CD4-positive, alpha-beta memory T cell (primary cell): ENCODE measurements at regions not wholly inside any gene's neighbourhood (a gene's known extent, or its start where the extent isn't known, plus 50 kb on each side); places are given as distances from the start of the nearest gene placed in this dataset.

ENCODE experiments used
- CTCF ChIA-PET: fragments of 350-600 bp; sonication (Branson Sonifier 250); formaldehyde crosslinking; loops from one replicate; lab custom pipeline; 2021; ENCODE audit warnings: inconsistent platforms; ENCODE audit not compliant: partially characterized antibody; lab: Charles Lee
- POLR2A ChIA-PET: fragments of 350-600 bp; sonication (Branson Sonifier 250); formaldehyde crosslinking; loops from one replicate; lab custom pipeline; 2021; ENCODE audit not compliant: partially characterized antibody; lab: Charles Lee
- DNase-seq, 5 donors: peaks; one replicate each; pipeline versions ENCODE4 v3.0.0 to v3.0.0-alpha.2; 2020 to 2022; ENCODE audit warnings: mixed read lengths in 1 of 5
- H3K27ac ChIP-seq: one replicate; pipeline ENCODE4 v1.7.0; 2013; ENCODE audit warnings: low read depth, low read length
- H3K27me3 ChIP-seq: 2 replicates; pipeline ENCODE4 v1.7.0; 2013; ENCODE audit warnings: mild to moderate bottlenecking, low read length, moderate library complexity; ENCODE audit not compliant: insufficient read depth
- H3K36me3 ChIP-seq: 2 replicates; pipeline ENCODE4 v1.7.0; 2013; ENCODE audit warnings: mild to moderate bottlenecking, low read length, moderate library complexity; ENCODE audit not compliant: insufficient read depth
- H3K4me1 ChIP-seq: 2 replicates; pipeline ENCODE4 v1.7.0; 2013; ENCODE audit warnings: mild to moderate bottlenecking, low read length, moderate library complexity; ENCODE audit not compliant: insufficient read depth
- H3K4me3 ChIP-seq, 2 donors: one replicate each; pipeline ENCODE4 v1.7.0; 2013; ENCODE audit warnings: low read length in 2 of 2, mild to moderate bottlenecking in 1 of 2
- H3K9me3 ChIP-seq, 2 donors: one replicate each; pipeline ENCODE4 v1.7.0; 2013; ENCODE audit warnings: low read length in 2 of 2, control low read depth in 1 of 2; ENCODE audit not compliant: control insufficient read depth in 1 of 2
- H3K27ac Mint-ChIP-seq, 7 donors: one replicate each; pipeline ENCODE4 v1.8.0; 2020 to 2021; ENCODE audit warnings: mixed read lengths in 7 of 7, mild to moderate bottlenecking in 6 of 7, inconsistent platforms in 3 of 7, moderate library complexity in 3 of 7
- H3K27me3 Mint-ChIP-seq, 2 donors: one replicate each; pipeline ENCODE4 v1.8.0; 2020 to 2021; ENCODE audit warnings: mixed read lengths in 2 of 2
- H3K36me3 Mint-ChIP-seq, 2 donors: one replicate each; pipeline ENCODE4 v1.8.0; 2020 to 2021; ENCODE audit warnings: mixed read lengths in 2 of 2, inconsistent platforms in 1 of 2, mild to moderate bottlenecking in 1 of 2
- H3K4me1 Mint-ChIP-seq, 4 donors: one replicate each; pipeline ENCODE4 v1.8.0; 2020 to 2021; ENCODE audit warnings: mixed read lengths in 4 of 4, mild to moderate bottlenecking in 1 of 4
- H3K4me3 Mint-ChIP-seq, 8 donors: one replicate each; pipeline ENCODE4 v1.8.0; 2020 to 2021; ENCODE audit warnings: mixed read lengths in 8 of 8, mild to moderate bottlenecking in 7 of 8, moderate library complexity in 6 of 8, inconsistent platforms in 3 of 8
- H3K9me3 Mint-ChIP-seq, 8 donors: one replicate each; pipeline ENCODE4 v1.8.0; 2020 to 2021; ENCODE audit warnings: mixed read lengths in 8 of 8, mild to moderate bottlenecking in 5 of 8, inconsistent platforms in 3 of 8, moderate library complexity in 1 of 8
- intact Hi-C: fragments of 100-400 bp; cut with micrococcal nuclease; formaldehyde crosslinking; loops from one replicate; pipeline ENCODE4 v1.15.1; 2023

- Mint-ChIP-seq H3K4me3 (no peak overlapping the region), H3K27ac (no peak overlapping the region), H3K27me3 (peaks cover 0 to 2% of the 10 kb centered on the region in 2 donors), H3K9me3 (peaks cover 0 to 3% (median 0%) of the 10 kb centered on the region in 8 donors), H3K4me1 (no peaks in the 10 kb centered on the region), H3K36me3 (no peaks in the 10 kb centered on the region)
- Histone ChIP-seq H3K36me3 (no peaks in the 10 kb centered on the region), H3K4me3 (no peak overlapping the region), H3K27ac (no peak overlapping the region), H3K9me3 (no peaks in the 10 kb centered on the region), H3K27me3 (no peaks in the 10 kb centered on the region), H3K4me1 (no peaks in the 10 kb centered on the region)
- DNase-seq = no peak
- ChIA-PET POLR2A (no interaction called here), CTCF (interaction anchor here (1.1 kb wide), 1 partner anchor 9 kb away, joined by 3 read pairs; no protein-coding TSS in a partner anchor)
- intact Hi-C loops = no loop called here
Observed at GRCh38 chr9:85215416-85215815, 526.3 kb downstream of the AGTPBP1 start.

GRCh38 chr9:85213650-85214607 is 527.8 kb downstream of the AGTPBP1 start:
- no peaks in the 10 kb centered on the region for H3K36me3 ChIP-seq
- no peak overlapping the region for H3K4me3 ChIP-seq
- ChIA-PET POLR2A (no interaction called here), CTCF (no interaction called here)
- no peaks in the 10 kb centered on the region for H3K27me3 ChIP-seq
- Mint-ChIP-seq H3K4me1 (no peaks in the 10 kb centered on the region), H3K4me3 (peak overlapping the region in 1 of 8 donors; percentile 1), H3K27me3 (peaks cover 0 to 2% of the 10 kb centered on the region in 2 donors), H3K9me3 (peaks cover 0 to 3% (median 0%) of the 10 kb centered on the region in 8 donors), H3K36me3 (no peaks in the 10 kb centered on the region), H3K27ac (no peak overlapping the region)
- DNase-seq = no peak
- no peak overlapping the region for H3K27ac ChIP-seq
- no peaks in the 10 kb centered on the region for H3K4me1 ChIP-seq
- intact Hi-C loops = no loop called here
- no peaks in the 10 kb centered on the region for H3K9me3 ChIP-seq

GRCh38 chr9:85212887-85213286 is 528.9 kb downstream of the AGTPBP1 start:
- no peaks in the 10 kb centered on the region for H3K36me3 ChIP-seq
- H3K27me3 Mint-ChIP-seq = peaks cover 0 to 2% of the 10 kb centered on the region in 2 donors
- H3K27ac Mint-ChIP-seq = no peak overlapping the region
- intact Hi-C loops = no loop called here
- DNase-seq = no peak
- no peak overlapping the region for H3K4me3 Mint-ChIP-seq
- no peaks in the 10 kb centered on the region for H3K4me1 Mint-ChIP-seq
- H3K9me3 Mint-ChIP-seq = peaks cover 0 to 3% (median under 1%) of the 10 kb centered on the region in 8 donors
- ChIA-PET POLR2A (no interaction called here), CTCF (no interaction called here)
- no peaks in the 10 kb centered on the region for H3K4me1 ChIP-seq
- H3K9me3 ChIP-seq = no peaks in the 10 kb centered on the region
- no peaks in the 10 kb centered on the region for H3K36me3 Mint-ChIP-seq
- no peak overlapping the region for H3K27ac ChIP-seq
- no peaks in the 10 kb centered on the region for H3K27me3 ChIP-seq
- no peak overlapping the region for H3K4me3 ChIP-seq

- H3K4me3 Mint-ChIP-seq = no peak overlapping the region
- no peaks in the 10 kb centered on the region for H3K36me3 Mint-ChIP-seq
- no peaks in the 10 kb centered on the region for H3K27me3 ChIP-seq
- no peak overlapping the region for H3K27ac ChIP-seq
- H3K36me3 ChIP-seq = no peaks in the 10 kb centered on the region
- intact Hi-C loops = no loop called here
- H3K9me3 Mint-ChIP-seq = peaks cover 0 to 8% (median 3%) of the 10 kb centered on the region in 8 donors
- no peak for DNase-seq
- ChIA-PET CTCF (no interaction called here), POLR2A (no interaction called here)
- H3K4me3 ChIP-seq = no peak overlapping the region
- no peaks in the 10 kb centered on the region for H3K9me3 ChIP-seq
- no peak overlapping the region for H3K27ac Mint-ChIP-seq
- H3K4me1 ChIP-seq = no peaks in the 10 kb centered on the region
- peaks cover 0 to 2% of the 10 kb centered on the region in 2 donors for H3K27me3 Mint-ChIP-seq
- no peaks in the 10 kb centered on the region for H3K4me1 Mint-ChIP-seq
Observed at GRCh38 chr9:85212209-85212608, 529.5 kb downstream of the AGTPBP1 start.

- Histone ChIP-seq H3K27ac (no peak overlapping the region), H3K27me3 (no peaks in the 10 kb centered on the region), H3K9me3 (no peaks in the 10 kb centered on the region), H3K36me3 (no peaks in the 10 kb centered on the region), H3K4me1 (no peaks in the 10 kb centered on the region), H3K4me3 (no peak overlapping the region)
- ChIA-PET CTCF (no interaction called here), POLR2A (no interaction called here)
- Mint-ChIP-seq H3K9me3 (peaks cover 0 to 11% (median 3%) of the 10 kb centered on the region in 8 donors), H3K27ac (no peak overlapping the region), H3K27me3 (peaks cover 0 to 4% of the 10 kb centered on the region in 2 donors), H3K4me1 (no peaks in the 10 kb centered on the region), H3K36me3 (no peaks in the 10 kb centered on the region), H3K4me3 (no peak overlapping the region)
- DNase-seq = no peak
- intact Hi-C loops = no loop called here
Observed at GRCh38 chr9:85208666-85209065, 533.1 kb downstream of the AGTPBP1 start.

GRCh38 chr9:85204176-85204575 is 534.6 kb downstream of the NTRK2 start:
- Histone ChIP-seq H3K27me3 (no peaks in the 10 kb centered on the region), H3K4me1 (no peaks in the 10 kb centered on the region), H3K27ac (no peak overlapping the region), H3K4me3 (no peak overlapping the region), H3K9me3 (no peaks in the 10 kb centered on the region), H3K36me3 (no peaks in the 10 kb centered on the region)
- H3K36me3 Mint-ChIP-seq = no peaks in the 10 kb centered on the region
- no peak overlapping the region for H3K4me3 Mint-ChIP-seq
- H3K27ac Mint-ChIP-seq = no peak overlapping the region
- CTCF ChIA-PET = no interaction called here
- POLR2A ChIA-PET = no interaction called here
- no peaks in the 10 kb centered on the region for H3K4me1 Mint-ChIP-seq
- intact Hi-C loops = no loop called here
- no peak for DNase-seq
- peaks cover 0 to 11% (median 3%) of the 10 kb centered on the region in 8 donors for H3K9me3 Mint-ChIP-seq
- H3K27me3 Mint-ChIP-seq = peaks cover 0 to 4% of the 10 kb centered on the region in 2 donors

GRCh38 chr9:85202596-85202995 is 533.1 kb downstream of the NTRK2 start:
- Histone ChIP-seq H3K36me3 (no peaks in the 10 kb centered on the region), H3K9me3 (no peaks in the 10 kb centered on the region), H3K27ac (no peak overlapping the region), H3K27me3 (no peaks in the 10 kb centered on the region), H3K4me3 (no peak overlapping the region), H3K4me1 (no peaks in the 10 kb centered on the region)
- ChIA-PET POLR2A (no interaction called here), CTCF (no interaction called here)
- H3K27me3 Mint-ChIP-seq = peaks cover 0 to 4% of the 10 kb centered on the region in 2 donors
- peaks cover 0 to 11% (median under 1%) of the 10 kb centered on the region in 8 donors for H3K9me3 Mint-ChIP-seq
- no peak overlapping the region for H3K27ac Mint-ChIP-seq
- H3K4me1 Mint-ChIP-seq = no peaks in the 10 kb centered on the region
- no peak overlapping the region for H3K4me3 Mint-ChIP-seq
- H3K36me3 Mint-ChIP-seq = no peaks in the 10 kb centered on the region
- intact Hi-C loops = no loop called here
- DNase-seq = no peak
